ENCODE measurements at regions not wholly inside any gene's neighbourhood (a gene's known extent, or its start where the extent isn't known, plus 50 kb on each side); places are given as distances from the start of the nearest gene placed in this dataset.

DNA sequence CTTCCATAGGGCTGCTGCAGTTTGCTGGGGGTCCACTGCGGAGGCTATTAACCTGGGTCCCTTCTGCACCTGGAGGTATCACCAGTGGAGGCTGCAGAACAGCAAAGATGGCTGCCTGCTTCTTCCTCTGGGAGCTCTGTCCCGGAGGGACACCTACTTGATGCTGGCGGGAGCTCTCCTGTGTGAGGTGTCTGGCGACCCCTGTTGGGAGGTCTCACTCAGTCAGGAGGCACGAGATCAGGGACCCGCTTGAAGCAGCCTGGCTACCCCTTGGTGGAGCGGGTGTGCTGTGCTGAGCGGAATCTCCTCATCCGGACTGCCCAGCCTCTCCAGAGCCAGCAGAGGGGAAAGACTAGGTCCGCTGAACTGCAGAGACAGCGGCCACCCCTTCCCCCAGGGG, 56.0 kb upstream of the CTXND1 start:
- H3K4me1 Mint-ChIP-seq (ENCODE audit: low read depth), result no peaks in the 10 kb centered on the region
- H3K27ac Mint-ChIP-seq, result no peak overlapping the region
- no peak for DNase-seq
- peaks cover 16% of the 10 kb centered on the region for H3K27me3 Mint-ChIP-seq (ENCODE audit: low read depth)
- H3K4me3 Mint-ChIP-seq, result no peak overlapping the region
- H3K9me3 Mint-ChIP-seq, result peaks cover 2 to 4% of the 10 kb centered on the region in 2 donors
- ATAC-seq (replicated peaks in 1 of 2), result no peak
- no peaks in the 10 kb centered on the region for H3K36me3 Mint-ChIP-seq (ENCODE audit: insufficient read depth in 2 of 2)

DNA sequence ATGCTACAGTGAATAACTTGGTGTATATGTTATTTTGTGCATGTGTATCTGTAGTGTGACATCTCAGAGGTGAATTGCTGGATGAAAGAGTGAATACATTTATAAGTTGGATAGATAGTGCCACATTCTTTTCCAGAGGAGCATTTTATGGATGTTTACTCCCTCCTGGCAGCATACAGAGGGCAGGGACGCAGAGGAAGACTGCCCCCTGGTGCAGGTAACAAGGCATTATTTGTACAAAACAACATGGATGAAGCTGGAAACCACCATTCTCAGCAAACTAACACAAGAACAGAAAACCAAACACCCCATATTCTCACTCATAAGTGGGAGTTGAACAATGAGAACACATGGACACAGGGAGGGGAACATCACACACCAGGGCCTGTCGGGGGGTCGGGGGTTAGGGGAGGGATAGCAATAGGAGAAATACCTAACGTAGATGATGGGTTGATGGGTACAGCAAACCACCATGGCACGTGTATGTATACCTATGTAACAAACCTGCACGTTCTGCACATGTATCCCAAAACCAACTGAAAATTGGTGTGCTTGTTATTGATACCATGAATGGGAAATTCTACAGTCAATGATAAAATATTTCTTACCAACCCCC, 57.9 kb upstream of the CTXND1 start:
- H3K27ac Mint-ChIP-seq, result no peak overlapping the region
- no peaks in the 10 kb centered on the region for H3K36me3 Mint-ChIP-seq (ENCODE audit: insufficient read depth in 2 of 2)
- H3K4me1 Mint-ChIP-seq (ENCODE audit: low read depth), result no peaks in the 10 kb centered on the region
- DNase-seq, result no peak
- no peak for ATAC-seq (replicated peaks in 1 of 2)
- H3K4me3 Mint-ChIP-seq, result no peak overlapping the region
- H3K27me3 Mint-ChIP-seq (ENCODE audit: low read depth), result peaks cover 27% of the 10 kb centered on the region
- H3K9me3 Mint-ChIP-seq, result peaks cover 0 to 4% of the 10 kb centered on the region in 2 donors

DNA sequence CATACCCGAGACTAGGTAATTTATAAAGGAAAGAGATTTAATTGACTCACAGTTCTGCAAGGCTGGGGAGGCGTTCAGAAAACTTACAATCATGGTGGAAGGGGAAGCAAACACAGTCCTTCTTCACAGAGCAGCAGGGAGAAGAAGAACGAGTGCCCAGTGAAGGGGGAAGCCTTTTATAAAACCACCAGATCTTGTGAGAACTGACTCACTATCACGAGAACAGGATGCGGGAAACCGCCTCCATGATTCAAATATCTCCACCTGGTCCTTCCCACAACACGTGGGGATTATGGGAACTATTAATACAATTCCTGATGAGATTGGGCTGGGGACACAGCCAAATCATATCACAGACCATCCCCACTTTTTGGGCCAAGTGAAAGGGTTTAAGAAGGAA, 58.8 kb upstream of the CTXND1 start:
- Mint-ChIP-seq H3K27me3 (ENCODE audit: low read depth) (peaks cover 27% of the 10 kb centered on the region), H3K27ac (no peak overlapping the region), H3K9me3 (peaks cover 0 to 4% of the 10 kb centered on the region in 2 donors), H3K36me3 (ENCODE audit: insufficient read depth in 2 of 2) (no peaks in the 10 kb centered on the region), H3K4me1 (ENCODE audit: low read depth) (no peaks in the 10 kb centered on the region), H3K4me3 (no peak overlapping the region)
- ATAC-seq (replicated peaks in 1 of 2) (no peak), DNase-seq (no peak)

DNA sequence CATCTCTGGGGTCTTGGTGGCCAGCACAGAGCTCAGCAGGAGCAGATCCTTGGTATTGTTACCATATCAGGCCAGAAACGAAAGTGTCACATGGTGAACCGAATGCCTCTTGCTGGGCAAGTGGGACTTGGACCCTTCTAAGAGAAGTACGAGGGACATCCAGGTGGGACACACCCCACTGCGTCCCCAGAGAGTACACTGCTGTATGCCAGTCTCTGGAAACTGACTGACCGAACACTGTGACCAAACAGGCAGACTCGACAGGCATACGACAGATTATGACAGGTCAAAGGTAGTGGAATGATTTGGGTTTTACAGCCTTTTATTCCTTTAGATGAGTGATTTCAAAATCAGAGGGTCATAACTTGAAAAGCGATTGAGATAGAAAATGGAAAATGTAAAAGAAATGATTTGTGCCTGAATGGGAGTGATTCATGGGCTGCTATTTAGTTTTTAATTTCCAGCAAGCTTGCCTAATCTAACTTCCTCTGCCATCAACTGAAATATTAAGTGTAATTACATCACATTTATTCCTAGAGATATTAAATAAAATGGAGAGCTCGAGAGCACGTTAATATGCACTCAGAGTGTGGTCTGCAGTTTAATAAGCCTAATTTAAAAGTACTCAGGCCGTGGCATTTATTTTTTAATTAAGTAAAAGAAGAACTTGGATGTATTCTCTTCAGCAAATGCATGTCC, 63.4 kb upstream of the CTXND1 start:
- no peak for DNase-seq
- Mint-ChIP-seq H3K9me3 (no peaks in the 10 kb centered on the region), H3K27me3 (ENCODE audit: low read depth) (peaks cover 24% of the 10 kb centered on the region), H3K4me1 (ENCODE audit: low read depth) (peaks cover 6% of the 10 kb centered on the region), H3K4me3 (no peak overlapping the region), H3K27ac (no peak overlapping the region), H3K36me3 (ENCODE audit: insufficient read depth in 2 of 2) (no peaks in the 10 kb centered on the region)
- ATAC-seq (replicated peaks in 1 of 2), result no peak

- no peak overlapping the region for H3K27ac Mint-ChIP-seq
- peak in 1 of 2 donors; percentile 8 for DNase-seq
Measured at GRCh38 chr15:80317389-80318182, 65.6 kb upstream of the CTXND1 start.

DNA sequence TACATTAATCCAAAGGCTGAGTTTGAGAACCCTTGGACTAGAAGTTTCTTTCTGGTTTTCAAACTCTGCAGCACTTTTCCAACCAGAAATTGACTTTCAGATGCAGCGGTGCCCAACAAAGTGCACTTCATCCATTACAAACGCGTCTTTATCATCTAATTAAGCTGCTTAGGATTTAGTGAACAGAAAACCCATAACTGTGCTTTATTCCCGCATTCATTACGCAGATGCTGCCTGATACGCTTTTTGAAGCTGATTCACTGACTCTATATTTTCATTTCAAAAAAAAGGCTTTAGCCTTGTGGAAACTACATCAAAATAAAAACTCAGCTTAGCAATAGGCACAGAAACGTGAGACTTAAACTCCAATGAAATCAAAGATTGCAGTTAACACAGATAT, 69.8 kb upstream of the CTXND1 start:
- no peaks in the 10 kb centered on the region for H3K9me3 Mint-ChIP-seq
- no peak overlapping the region for H3K27ac Mint-ChIP-seq
- H3K27me3 Mint-ChIP-seq (ENCODE audit: low read depth), result peaks cover 40% of the 10 kb centered on the region
- H3K4me3 Mint-ChIP-seq, result no peak overlapping the region
- ATAC-seq (replicated peaks in 1 of 2), result no peak
- peaks cover 0 to 1% of the 10 kb centered on the region in 2 donors for H3K36me3 Mint-ChIP-seq (ENCODE audit: insufficient read depth in 2 of 2)
- peaks cover 6% of the 10 kb centered on the region for H3K4me1 Mint-ChIP-seq (ENCODE audit: low read depth)
- DNase-seq, result no peak

More at GRCh38 chr15:80317389-80318182, 65.6 kb upstream of the CTXND1 start:
- Mint-ChIP-seq H3K36me3 (ENCODE audit: insufficient read depth in 2 of 2) (no peaks in the 10 kb centered on the region), H3K4me3 (no peak overlapping the region), H3K4me1 (ENCODE audit: low read depth) (peaks cover 6% of the 10 kb centered on the region), H3K9me3 (no peaks in the 10 kb centered on the region), H3K27me3 (ENCODE audit: low read depth) (peaks cover 36% of the 10 kb centered on the region)
- peak in 1 of 2 donors; percentile 86 for ATAC-seq (replicated peaks in 1 of 2)

DNA sequence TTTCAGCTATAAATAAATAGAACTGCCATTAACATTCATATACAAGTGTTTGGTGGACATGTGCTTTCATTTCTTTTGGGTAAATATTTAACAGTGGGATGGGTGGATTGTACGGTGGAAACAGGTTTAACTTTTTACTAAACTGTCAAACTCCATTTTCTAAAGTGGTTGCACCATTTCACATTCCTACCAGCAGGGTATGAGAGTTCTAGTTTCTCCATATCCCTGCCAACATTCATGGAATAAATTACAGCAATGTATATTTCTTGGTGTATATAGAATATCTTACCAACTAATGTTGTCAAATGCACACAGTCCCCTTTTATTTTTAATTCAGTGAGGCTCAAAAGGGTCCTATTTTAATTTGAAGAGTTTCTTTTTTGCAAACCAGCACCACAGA, 71.3 kb upstream of the CTXND1 start:
- Mint-ChIP-seq H3K4me3 (no peak overlapping the region), H3K36me3 (ENCODE audit: insufficient read depth in 2 of 2) (peaks cover 0 to 1% of the 10 kb centered on the region in 2 donors), H3K27me3 (ENCODE audit: low read depth) (peaks cover 36% of the 10 kb centered on the region), H3K9me3 (peaks cover 0 to 2% of the 10 kb centered on the region in 2 donors), H3K27ac (no peak overlapping the region), H3K4me1 (ENCODE audit: low read depth) (no peaks in the 10 kb centered on the region)
- DNase-seq (no peak), ATAC-seq (replicated peaks in 1 of 2) (no peak)

- no peak overlapping the region for H3K27ac Mint-ChIP-seq
Measured at GRCh38 chr15:80324545-80325080, 72.6 kb upstream of the CTXND1 start.

GRCh38 chr15:80325206-80325605, 73.2 kb upstream of the CTXND1 start:
- no peak for DNase-seq
- no peak for ATAC-seq (replicated peaks in 1 of 2)
- Mint-ChIP-seq H3K4me1 (ENCODE audit: low read depth) (no peaks in the 10 kb centered on the region), H3K27ac (no peak overlapping the region), H3K27me3 (ENCODE audit: low read depth) (peaks cover 36% of the 10 kb centered on the region), H3K9me3 (peaks cover 0 to 2% of the 10 kb centered on the region in 2 donors), H3K36me3 (ENCODE audit: insufficient read depth in 2 of 2) (peaks cover 0 to 1% of the 10 kb centered on the region in 2 donors), H3K4me3 (no peak overlapping the region)

More at GRCh38 chr15:80324545-80325080, 72.6 kb upstream of the CTXND1 start:
- H3K4me1 Mint-ChIP-seq (ENCODE audit: low read depth), result no peaks in the 10 kb centered on the region
- H3K36me3 Mint-ChIP-seq (ENCODE audit: insufficient read depth in 2 of 2), result peaks cover 0 to 1% of the 10 kb centered on the region in 2 donors
- ATAC-seq (replicated peaks in 1 of 2) (no peak), DNase-seq (no peak)
- H3K9me3 Mint-ChIP-seq, result peaks cover 0 to 2% of the 10 kb centered on the region in 2 donors
- H3K27me3 Mint-ChIP-seq (ENCODE audit: low read depth), result peaks cover 36% of the 10 kb centered on the region
- no peak overlapping the region for H3K4me3 Mint-ChIP-seq

GRCh38 chr15:80326270-80326669, 74.3 kb upstream of the CTXND1 start:
- no peak overlapping the region for H3K4me3 Mint-ChIP-seq
- no peak for ATAC-seq (replicated peaks in 1 of 2)
- H3K9me3 Mint-ChIP-seq, result peaks cover 0 to 2% of the 10 kb centered on the region in 2 donors
- H3K27me3 Mint-ChIP-seq (ENCODE audit: low read depth), result peaks cover 32% of the 10 kb centered on the region
- no peak overlapping the region for H3K27ac Mint-ChIP-seq
- no peaks in the 10 kb centered on the region for H3K4me1 Mint-ChIP-seq (ENCODE audit: low read depth)
- H3K36me3 Mint-ChIP-seq (ENCODE audit: insufficient read depth in 2 of 2), result peaks cover 0 to 1% of the 10 kb centered on the region in 2 donors
- DNase-seq, result no peak

- Mint-ChIP-seq H3K36me3 (ENCODE audit: insufficient read depth in 2 of 2) (peaks cover 0 to 1% of the 10 kb centered on the region in 2 donors), H3K27me3 (ENCODE audit: low read depth) (peaks cover 24% of the 10 kb centered on the region), H3K4me3 (no peak overlapping the region), H3K27ac (no peak overlapping the region), H3K9me3 (peaks cover 0 to 2% of the 10 kb centered on the region in 2 donors), H3K4me1 (ENCODE audit: low read depth) (no peaks in the 10 kb centered on the region)
- ATAC-seq (replicated peaks in 1 of 2) (no peak), DNase-seq (no peak)
Measured at GRCh38 chr15:80328496-80328895, 75.7 kb upstream of the ARNT2 start.

GRCh38 chr15:80331886-80332406, 72.2 kb upstream of the ARNT2 start:
- Mint-ChIP-seq H3K27me3 (ENCODE audit: low read depth) (peaks cover 25% of the 10 kb centered on the region), H3K4me1 (ENCODE audit: low read depth) (no peaks in the 10 kb centered on the region), H3K9me3 (peaks cover 0 to 2% of the 10 kb centered on the region in 2 donors), H3K36me3 (ENCODE audit: insufficient read depth in 2 of 2) (no peaks in the 10 kb centered on the region), H3K27ac (no peak overlapping the region), H3K4me3 (no peak overlapping the region)
- DNase-seq (no peak), ATAC-seq (replicated peaks in 1 of 2) (no peak)

GRCh38 chr15:80333261-80333660, 70.9 kb upstream of the ARNT2 start:
- Mint-ChIP-seq H3K4me1 (ENCODE audit: low read depth) (no peaks in the 10 kb centered on the region), H3K36me3 (ENCODE audit: insufficient read depth in 2 of 2) (no peaks in the 10 kb centered on the region), H3K4me3 (no peak overlapping the region), H3K27ac (no peak overlapping the region), H3K9me3 (no peaks in the 10 kb centered on the region), H3K27me3 (ENCODE audit: low read depth) (peaks cover 24% of the 10 kb centered on the region)
- no peak for ATAC-seq (replicated peaks in 1 of 2)
- no peak for DNase-seq

All from activated T-cell treated with anti-CD3 and anti-CD28 coated beads, Interleukin-2, amount 50 U/mL, for 72 hours (primary cell).